ENCODE measurements at regions not wholly inside any gene's neighbourhood (a gene's known extent, or its start where the extent isn't known, plus 50 kb on each side); places are given as distances from the start of the nearest gene placed in this dataset.

GRCh38 chr6:9606435-9607134 lies 808.3 kb downstream of the TFAP2A start:
- no peak for ATAC-seq
- CTCF ChIA-PET = no interaction called here
- no peak for DNase-seq (ENCODE audit: low read depth, low spot score)

GRCh38 chr6:9594746-9595145 lies 820.1 kb downstream of the TFAP2A start:
- H3K27ac ChIP-seq (ENCODE audit: low read length) = no peak overlapping the region
- H3K27me3 ChIP-seq (ENCODE audit: control insufficient read depth, insufficient read depth, low read length) = no peaks in the 10 kb centered on the region
- no TSS peak for BruUV-seq (replicated peaks)
- intact Hi-C loops (cut with micrococcal nuclease; ENCODE audit: unreplicated experiment) (no loop called here), in situ Hi-C loops (cut with HindIII; ENCODE audit: low pct_unique_long_range_greater_than_20kb, low sequenced_read_pairs) (no loop called here)
- ChIA-PET CTCF (interaction anchor here (0.7 kb wide), 1 partner anchor 336 kb away, joined by 3 read pairs; no protein-coding TSS in a partner anchor), POLR2A (no interaction called here)
- H3K36me3 ChIP-seq (ENCODE audit: control insufficient read depth, insufficient read depth, low read length) = no peaks in the 10 kb centered on the region
- no peak for DNase-seq (ENCODE audit: low read depth, low spot score)
- TF ChIP-seq TCF7L2 (IDR thresholded peaks at IDR 0.05; ENCODE audit: low read depth, low read length) = no peak
- TF ChIP-seq, protein P1, sequence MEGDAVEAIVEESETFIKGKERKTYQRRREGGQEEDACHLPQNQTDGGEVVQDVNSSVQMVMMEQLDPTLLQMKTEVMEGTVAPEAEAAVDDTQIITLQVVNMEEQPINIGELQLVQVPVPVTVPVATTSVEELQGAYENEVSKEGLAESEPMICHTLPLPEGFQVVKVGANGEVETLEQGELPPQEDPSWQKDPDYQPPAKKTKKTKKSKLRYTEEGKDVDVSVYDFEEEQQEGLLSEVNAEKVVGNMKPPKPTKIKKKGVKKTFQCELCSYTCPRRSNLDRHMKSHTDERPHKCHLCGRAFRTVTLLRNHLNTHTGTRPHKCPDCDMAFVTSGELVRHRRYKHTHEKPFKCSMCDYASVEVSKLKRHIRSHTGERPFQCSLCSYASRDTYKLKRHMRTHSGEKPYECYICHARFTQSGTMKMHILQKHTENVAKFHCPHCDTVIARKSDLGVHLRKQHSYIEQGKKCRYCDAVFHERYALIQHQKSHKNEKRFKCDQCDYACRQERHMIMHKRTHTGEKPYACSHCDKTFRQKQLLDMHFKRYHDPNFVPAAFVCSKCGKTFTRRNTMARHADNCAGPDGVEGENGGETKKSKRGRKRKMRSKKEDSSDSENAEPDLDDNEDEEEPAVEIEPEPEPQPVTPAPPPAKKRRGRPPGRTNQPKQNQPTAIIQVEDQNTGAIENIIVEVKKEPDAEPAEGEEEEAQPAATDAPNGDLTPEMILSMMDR (IDR thresholded peaks at IDR 0.05) = no peak
- no peak for TF ChIP-seq SIN3A (IDR thresholded peaks at IDR 0.05; ENCODE audit: borderline replicate concordance, insufficient read depth, low read depth, low read length)
- TF ChIP-seq POLR2AphosphoS5 (IDR thresholded peaks at IDR 0.05; ENCODE audit: low read depth, low read length) = no peak
- TF ChIP-seq, protein P2, sequence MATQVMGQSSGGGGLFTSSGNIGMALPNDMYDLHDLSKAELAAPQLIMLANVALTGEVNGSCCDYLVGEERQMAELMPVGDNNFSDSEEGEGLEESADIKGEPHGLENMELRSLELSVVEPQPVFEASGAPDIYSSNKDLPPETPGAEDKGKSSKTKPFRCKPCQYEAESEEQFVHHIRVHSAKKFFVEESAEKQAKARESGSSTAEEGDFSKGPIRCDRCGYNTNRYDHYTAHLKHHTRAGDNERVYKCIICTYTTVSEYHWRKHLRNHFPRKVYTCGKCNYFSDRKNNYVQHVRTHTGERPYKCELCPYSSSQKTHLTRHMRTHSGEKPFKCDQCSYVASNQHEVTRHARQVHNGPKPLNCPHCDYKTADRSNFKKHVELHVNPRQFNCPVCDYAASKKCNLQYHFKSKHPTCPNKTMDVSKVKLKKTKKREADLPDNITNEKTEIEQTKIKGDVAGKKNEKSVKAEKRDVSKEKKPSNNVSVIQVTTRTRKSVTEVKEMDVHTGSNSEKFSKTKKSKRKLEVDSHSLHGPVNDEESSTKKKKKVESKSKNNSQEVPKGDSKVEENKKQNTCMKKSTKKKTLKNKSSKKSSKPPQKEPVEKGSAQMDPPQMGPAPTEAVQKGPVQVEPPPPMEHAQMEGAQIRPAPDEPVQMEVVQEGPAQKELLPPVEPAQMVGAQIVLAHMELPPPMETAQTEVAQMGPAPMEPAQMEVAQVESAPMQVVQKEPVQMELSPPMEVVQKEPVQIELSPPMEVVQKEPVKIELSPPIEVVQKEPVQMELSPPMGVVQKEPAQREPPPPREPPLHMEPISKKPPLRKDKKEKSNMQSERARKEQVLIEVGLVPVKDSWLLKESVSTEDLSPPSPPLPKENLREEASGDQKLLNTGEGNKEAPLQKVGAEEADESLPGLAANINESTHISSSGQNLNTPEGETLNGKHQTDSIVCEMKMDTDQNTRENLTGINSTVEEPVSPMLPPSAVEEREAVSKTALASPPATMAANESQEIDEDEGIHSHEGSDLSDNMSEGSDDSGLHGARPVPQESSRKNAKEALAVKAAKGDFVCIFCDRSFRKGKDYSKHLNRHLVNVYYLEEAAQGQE (IDR thresholded peaks at IDR 0.05; ENCODE audit: insufficient read depth in 1 of 2, low read depth in 2 of 2, low read length in 1 of 2) = no peak
- H3K4me1 ChIP-seq (ENCODE audit: control insufficient read depth, insufficient read depth, low read length) = no peaks in the 10 kb centered on the region
- no peak overlapping the region for H3K4me3 ChIP-seq (ENCODE audit: low read depth in 2 of 2, low read length in 2 of 2)
- ATAC-seq = no peak
- H3K9me3 ChIP-seq (ENCODE audit: control insufficient read depth, insufficient read depth, low read depth, low read length) = no peaks in the 10 kb centered on the region

More at GRCh38 chr6:9606435-9607134, 808.3 kb downstream of the TFAP2A start:
- TF ChIP-seq SIN3A (IDR thresholded peaks at IDR 0.05; ENCODE audit: borderline replicate concordance, insufficient read depth, low read depth, low read length) (no peak), POLR2AphosphoS5 (IDR thresholded peaks at IDR 0.05; ENCODE audit: low read depth, low read length) (no peak), TCF7L2 (IDR thresholded peaks at IDR 0.05; ENCODE audit: low read depth, low read length) (no peak)
- TF ChIP-seq, protein P1 (IDR thresholded peaks at IDR 0.05) = no peak
- TF ChIP-seq, protein P2 (IDR thresholded peaks at IDR 0.05; ENCODE audit: insufficient read depth in 1 of 2, low read depth in 2 of 2, low read length in 1 of 2) = no peak
- H3K4me1 ChIP-seq (ENCODE audit: control insufficient read depth, insufficient read depth, low read length) = peaks cover 4% of the 10 kb centered on the region
- H3K36me3 ChIP-seq (ENCODE audit: control insufficient read depth, insufficient read depth, low read length) = no peaks in the 10 kb centered on the region
- no peak overlapping the region for H3K4me3 ChIP-seq (ENCODE audit: low read depth in 2 of 2, low read length in 2 of 2)
- POLR2A ChIA-PET = no interaction called here
- intact Hi-C loops (cut with micrococcal nuclease; ENCODE audit: unreplicated experiment) (no loop called here), in situ Hi-C loops (cut with HindIII; ENCODE audit: low pct_unique_long_range_greater_than_20kb, low sequenced_read_pairs) (no loop called here)
- H3K9me3 ChIP-seq (ENCODE audit: control insufficient read depth, insufficient read depth, low read depth, low read length) = no peaks in the 10 kb centered on the region
- H3K27ac ChIP-seq (ENCODE audit: low read length) = no peak overlapping the region; the same call in 1 of the 2 replicates
- H3K27me3 ChIP-seq (ENCODE audit: control insufficient read depth, insufficient read depth, low read length) = no peaks in the 10 kb centered on the region
- BruUV-seq (replicated peaks) = no TSS peak

Data from Panc1 (cell line).